ENCODE measurements at regions not wholly inside any gene's neighbourhood (a gene's known extent, or its start where the extent isn't known, plus 50 kb on each side); places are given as distances from the start of the nearest gene placed in this dataset.
"Not testable (repeated sequence)": the region's sequence is repeated elsewhere in the genome, so short reads cannot be mapped to it uniquely, and the experiment has no call there.

GRCh38 chr18:1416074-1416473 is 511.4 kb downstream of the ADCYAP1 start:
- DNase-seq (ENCODE audit: low spot score) = no peak

- DNase-seq (ENCODE audit: low spot score) = no peak
These were observed 516.8 kb downstream of the ADCYAP1 start for GRCh38 chr18:1421502-1421901.

- DNase-seq (ENCODE audit: low spot score) = no peak
These were observed 518.0 kb downstream of the ADCYAP1 start for GRCh38 chr18:1422634-1423033.

- no peak for DNase-seq (ENCODE audit: low spot score)
These were observed 521.0 kb downstream of the ADCYAP1 start for GRCh38 chr18:1425679-1426078.

GRCh38 chr18:1435487-1435886 is 530.8 kb downstream of the ADCYAP1 start:
- DNase-seq (ENCODE audit: low spot score) = no peak

- no peak for DNase-seq (ENCODE audit: low spot score)
These were observed 531.5 kb downstream of the ADCYAP1 start for GRCh38 chr18:1436199-1436598.

- DNase-seq (ENCODE audit: low spot score) = no peak
These were observed 533.8 kb downstream of the ADCYAP1 start for GRCh38 chr18:1438458-1438910.

- DNase-seq (ENCODE audit: low spot score) = no peak
These were observed 534.3 kb downstream of the ADCYAP1 start for GRCh38 chr18:1438967-1439366.

- DNase-seq (ENCODE audit: low spot score) = not testable (repeated sequence)
These were observed 539.4 kb downstream of the ADCYAP1 start for GRCh38 chr18:1444062-1444461.

- no peak for DNase-seq (ENCODE audit: low spot score)
These were observed 542.1 kb downstream of the ADCYAP1 start for GRCh38 chr18:1446765-1447164.

GRCh38 chr18:1452821-1453220 is 548.1 kb downstream of the ADCYAP1 start:
- DNase-seq (ENCODE audit: low spot score) = no peak

- no peak for DNase-seq (ENCODE audit: low spot score)
These were observed 550.9 kb downstream of the ADCYAP1 start for GRCh38 chr18:1455605-1456004.

GRCh38 chr18:1458547-1458946 is 553.9 kb downstream of the ADCYAP1 start:
- DNase-seq (ENCODE audit: low spot score) = no peak

- no peak for DNase-seq (ENCODE audit: low spot score)
These were observed 559.3 kb downstream of the ADCYAP1 start for GRCh38 chr18:1463981-1464380.

- no peak for DNase-seq (ENCODE audit: low spot score)
These were observed 560.0 kb downstream of the ADCYAP1 start for GRCh38 chr18:1464444-1465217.

- DNase-seq (ENCODE audit: low spot score) = no peak
These were observed 561.4 kb downstream of the ADCYAP1 start for GRCh38 chr18:1466035-1466434.

- DNase-seq (ENCODE audit: low spot score) = no peak
These were observed 562.8 kb downstream of the ADCYAP1 start for GRCh38 chr18:1467461-1467964.

GRCh38 chr18:1468550-1468949 is 563.9 kb downstream of the ADCYAP1 start:
- DNase-seq (ENCODE audit: low spot score) = no peak

GRCh38 chr18:1475867-1476266 is 571.2 kb downstream of the ADCYAP1 start:
- DNase-seq (ENCODE audit: low spot score) = no peak

- no peak for DNase-seq (ENCODE audit: low spot score)
These were observed 575.6 kb downstream of the ADCYAP1 start for GRCh38 chr18:1480309-1480708.

GRCh38 chr18:1481577-1481976 is 576.9 kb downstream of the ADCYAP1 start:
- DNase-seq (ENCODE audit: low spot score) = no peak

- DNase-seq (ENCODE audit: low spot score) = no peak
These were observed 578.7 kb downstream of the ADCYAP1 start for GRCh38 chr18:1483385-1483784.

GRCh38 chr18:1487457-1487856 is 582.8 kb downstream of the ADCYAP1 start:
- DNase-seq (ENCODE audit: low spot score) = no peak

- DNase-seq (ENCODE audit: low spot score) = no peak
These were observed 583.7 kb downstream of the ADCYAP1 start for GRCh38 chr18:1488394-1488793.
